IPS-15b (cell line): ENCODE measurements at regions not wholly inside any gene's neighbourhood (a gene's known extent, or its start where the extent isn't known, plus 50 kb on each side); places are given as distances from the start of the nearest gene placed in this dataset.
"Not testable (repeated sequence)": the region's sequence is repeated elsewhere in the genome, so short reads cannot be mapped to it uniquely, and the experiment has no call there.

Experiments
- H3K27me3 ChIP-seq: one replicate; pipeline ENCODE4 v1.6.1; 2013; ENCODE audit warnings: low read length; ENCODE audit not compliant: control insufficient read depth, insufficient read depth
- H3K36me3 ChIP-seq: one replicate; pipeline ENCODE4 v1.6.1; 2013; ENCODE audit warnings: low read length; ENCODE audit not compliant: control insufficient read depth, insufficient read depth
- H3K4me1 ChIP-seq: one replicate; pipeline ENCODE4 v1.6.1; 2013; ENCODE audit warnings: mild to moderate bottlenecking, low read length; ENCODE audit not compliant: control insufficient read depth, insufficient read depth
- H3K4me3 ChIP-seq: one replicate; pipeline ENCODE4 v1.5.1; 2013; ENCODE audit warnings: low read depth, low read length
- H3K9ac ChIP-seq: one replicate; pipeline ENCODE4 v1.6.1; 2013; ENCODE audit warnings: low read depth, mild to moderate bottlenecking, low read length
- H3K9me3 ChIP-seq: one replicate; pipeline ENCODE4 v1.6.1; 2013; ENCODE audit warnings: mild to moderate bottlenecking, low read length; ENCODE audit not compliant: control insufficient read depth, insufficient read depth

GRCh38 chr3:81354119-81354518 lies 407.3 kb downstream of the GBE1 start:
- H3K36me3 ChIP-seq: no peaks in the 10 kb centered on the region
- no peaks in the 10 kb centered on the region for H3K4me1 ChIP-seq
- no peak overlapping the region for H3K4me3 ChIP-seq
- H3K9ac ChIP-seq: no peak overlapping the region
- H3K27me3 ChIP-seq: no peaks in the 10 kb centered on the region
- no peaks in the 10 kb centered on the region for H3K9me3 ChIP-seq

- H3K4me1 ChIP-seq: no peaks in the 10 kb centered on the region
- H3K36me3 ChIP-seq: no peaks in the 10 kb centered on the region
- no peak overlapping the region for H3K9ac ChIP-seq
- no peaks in the 10 kb centered on the region for H3K27me3 ChIP-seq
- H3K4me3 ChIP-seq: no peak overlapping the region
- H3K9me3 ChIP-seq: no peaks in the 10 kb centered on the region
Measured at GRCh38 chr3:81352867-81353266, 408.6 kb downstream of the GBE1 start.

GRCh38 chr3:81349816-81350340 lies 411.6 kb downstream of the GBE1 start:
- H3K27me3 ChIP-seq: no peaks in the 10 kb centered on the region
- H3K9ac ChIP-seq: no peak overlapping the region
- H3K36me3 ChIP-seq: no peaks in the 10 kb centered on the region
- H3K9me3 ChIP-seq: no peaks in the 10 kb centered on the region
- no peak overlapping the region for H3K4me3 ChIP-seq
- no peaks in the 10 kb centered on the region for H3K4me1 ChIP-seq

DNA sequence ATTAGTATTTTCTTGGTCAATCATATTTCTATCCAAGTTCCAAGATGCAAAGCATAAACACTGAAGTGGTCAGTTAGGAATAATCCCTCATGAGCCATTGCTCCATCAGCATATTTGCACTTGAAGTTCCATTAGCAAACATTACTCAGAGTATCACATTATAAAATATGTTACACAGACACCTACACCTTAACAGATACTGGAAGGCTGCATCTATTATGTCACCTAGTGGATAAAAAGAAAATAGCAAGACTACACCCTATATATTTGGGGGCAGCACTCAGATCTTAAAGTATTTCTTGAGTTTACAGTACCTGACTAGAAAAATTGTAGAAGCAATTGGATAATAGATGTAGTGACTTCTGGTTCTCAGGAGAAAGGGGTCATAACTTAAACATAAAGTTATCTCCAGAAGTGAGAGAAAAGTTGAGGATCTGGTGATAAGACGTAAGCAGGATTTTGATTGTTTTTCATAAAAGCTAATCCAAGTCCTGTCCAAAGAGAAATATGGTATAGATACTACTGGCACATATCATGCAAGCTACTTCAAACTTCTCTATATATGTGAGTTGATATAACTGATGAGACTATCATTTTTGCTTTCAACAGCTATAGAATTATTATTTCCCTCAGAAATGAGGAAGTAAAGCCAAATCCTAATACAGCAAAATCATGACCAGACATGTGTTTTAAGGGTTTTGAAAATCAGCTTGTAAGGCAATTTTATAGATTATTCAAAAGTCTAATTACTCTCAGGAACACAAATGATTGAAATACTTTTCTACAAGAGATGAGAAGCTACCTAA lies 422.2 kb downstream of the GBE1 start:
- H3K4me3 ChIP-seq: no peak overlapping the region
- H3K4me1 ChIP-seq: no peaks in the 10 kb centered on the region
- no peaks in the 10 kb centered on the region for H3K27me3 ChIP-seq
- H3K36me3 ChIP-seq: no peaks in the 10 kb centered on the region
- no peaks in the 10 kb centered on the region for H3K9me3 ChIP-seq
- no peak overlapping the region for H3K9ac ChIP-seq

- no peak overlapping the region for H3K9ac ChIP-seq
- no peaks in the 10 kb centered on the region for H3K27me3 ChIP-seq
- H3K4me1 ChIP-seq: no peaks in the 10 kb centered on the region
- H3K36me3 ChIP-seq: no peaks in the 10 kb centered on the region
- H3K9me3 ChIP-seq: no peaks in the 10 kb centered on the region
- H3K4me3 ChIP-seq: no peak overlapping the region
Measured at GRCh38 chr3:81336470-81336869, 425.0 kb downstream of the GBE1 start.

GRCh38 chr3:81329835-81330234 lies 431.6 kb downstream of the GBE1 start:
- not testable (repeated sequence) for H3K4me1 ChIP-seq, H3K36me3 ChIP-seq, H3K4me3 ChIP-seq, H3K9ac ChIP-seq, H3K9me3 ChIP-seq, H3K27me3 ChIP-seq

DNA sequence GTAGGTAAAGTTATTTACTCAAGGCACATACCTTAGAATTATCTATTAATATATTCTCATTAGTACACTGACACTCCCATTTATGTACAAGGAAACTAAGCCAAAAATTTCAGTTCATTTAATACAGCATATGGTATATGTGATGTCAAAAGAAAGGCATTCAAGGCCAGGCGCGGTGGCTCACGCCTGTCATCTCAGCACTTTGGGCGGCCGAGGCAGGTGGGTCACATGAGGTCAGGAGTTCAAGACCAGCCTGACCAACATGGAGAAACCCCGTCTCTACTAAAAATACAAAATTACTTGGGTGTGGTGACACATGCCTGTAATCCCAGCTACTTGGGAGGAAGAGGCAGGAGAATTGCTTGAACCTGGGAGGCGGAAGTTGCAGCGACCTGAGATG lies 435.2 kb downstream of the GBE1 start:
- no peaks in the 10 kb centered on the region for H3K27me3 ChIP-seq
- no peaks in the 10 kb centered on the region for H3K9me3 ChIP-seq
- no peaks in the 10 kb centered on the region for H3K4me1 ChIP-seq
- no peak overlapping the region for H3K4me3 ChIP-seq
- H3K36me3 ChIP-seq: no peaks in the 10 kb centered on the region
- no peak overlapping the region for H3K9ac ChIP-seq

GRCh38 chr3:81320862-81321261 lies 440.6 kb downstream of the GBE1 start:
- Histone ChIP-seq H3K4me1 (no peaks in the 10 kb centered on the region), H3K9me3 (no peaks in the 10 kb centered on the region), H3K27me3 (no peaks in the 10 kb centered on the region), H3K9ac (no peak overlapping the region), H3K36me3 (no peaks in the 10 kb centered on the region), H3K4me3 (no peak overlapping the region)

- no peak overlapping the region for H3K4me3 ChIP-seq
- no peaks in the 10 kb centered on the region for H3K36me3 ChIP-seq
- no peaks in the 10 kb centered on the region for H3K9me3 ChIP-seq
- H3K4me1 ChIP-seq: no peaks in the 10 kb centered on the region
- no peaks in the 10 kb centered on the region for H3K27me3 ChIP-seq
- H3K9ac ChIP-seq: no peak overlapping the region
Measured at GRCh38 chr3:81315030-81315429, 446.4 kb downstream of the GBE1 start.

GRCh38 chr3:81311321-81311720 lies 450.1 kb downstream of the GBE1 start:
- Histone ChIP-seq H3K4me1 (no peaks in the 10 kb centered on the region), H3K9ac (no peak overlapping the region), H3K36me3 (no peaks in the 10 kb centered on the region), H3K9me3 (no peaks in the 10 kb centered on the region), H3K27me3 (no peaks in the 10 kb centered on the region), H3K4me3 (no peak overlapping the region)

DNA sequence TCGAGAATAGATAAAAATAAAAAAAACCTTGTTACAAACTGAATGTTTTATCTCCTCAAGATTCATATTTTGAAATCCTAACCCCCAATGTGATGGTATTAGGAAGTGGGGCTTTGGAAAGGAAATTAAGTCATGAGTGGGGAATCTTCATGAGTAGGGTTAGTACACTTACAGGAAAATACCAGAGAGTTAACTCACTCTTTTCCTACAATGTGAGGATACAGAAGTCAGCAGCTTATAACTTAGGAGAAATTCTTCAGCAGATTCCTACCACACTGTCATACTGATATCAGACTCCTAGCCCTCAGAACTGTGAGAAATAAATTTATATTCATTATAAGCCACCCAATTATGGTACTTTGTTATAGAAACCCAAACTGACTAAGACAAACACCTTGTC lies 453.1 kb downstream of the GBE1 start:
- H3K4me3 ChIP-seq: no peak overlapping the region
- no peaks in the 10 kb centered on the region for H3K27me3 ChIP-seq
- no peak overlapping the region for H3K9ac ChIP-seq
- no peaks in the 10 kb centered on the region for H3K36me3 ChIP-seq
- no peaks in the 10 kb centered on the region for H3K9me3 ChIP-seq
- H3K4me1 ChIP-seq: no peaks in the 10 kb centered on the region

DNA sequence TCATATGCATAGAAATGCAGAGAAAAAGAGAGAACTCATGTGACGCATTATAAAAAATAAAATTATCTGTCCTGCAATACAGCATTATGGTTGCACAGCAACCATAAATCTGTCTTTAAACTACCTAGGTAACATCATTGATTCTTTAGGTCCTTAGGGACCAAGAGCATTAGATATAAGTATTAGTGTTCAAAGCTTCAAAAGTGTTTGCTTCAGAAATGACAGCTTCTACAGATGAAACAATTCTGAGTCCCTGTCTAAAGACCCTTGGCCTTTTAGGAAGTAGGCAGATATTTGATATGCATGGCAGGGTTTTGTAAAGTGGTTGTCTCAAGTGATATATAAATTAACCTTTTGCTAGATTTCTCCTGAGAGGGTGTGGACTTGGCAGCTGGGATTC lies 454.2 kb downstream of the GBE1 start:
- Histone ChIP-seq H3K36me3 (no peaks in the 10 kb centered on the region), H3K4me1 (no peaks in the 10 kb centered on the region), H3K9me3 (no peaks in the 10 kb centered on the region), H3K27me3 (no peaks in the 10 kb centered on the region), H3K9ac (no peak overlapping the region), H3K4me3 (no peak overlapping the region)
